ENCODE measurements at regions not wholly inside any gene's neighbourhood (a gene's known extent, or its start where the extent isn't known, plus 50 kb on each side); places are given as distances from the start of the nearest gene placed in this dataset.

GRCh38 chr6:14380901-14381828 lies 263.6 kb downstream of the CD83 start:
- no peak for TF ChIP-seq CTCF (IDR thresholded peaks at IDR 0.05)
- no peak for TF ChIP-seq POLR2A (IDR thresholded peaks at IDR 0.05)
